ENCODE measurements at regions not wholly inside any gene's neighbourhood (a gene's known extent, or its start where the extent isn't known, plus 50 kb on each side); places are given as distances from the start of the nearest gene placed in this dataset.

DNA sequence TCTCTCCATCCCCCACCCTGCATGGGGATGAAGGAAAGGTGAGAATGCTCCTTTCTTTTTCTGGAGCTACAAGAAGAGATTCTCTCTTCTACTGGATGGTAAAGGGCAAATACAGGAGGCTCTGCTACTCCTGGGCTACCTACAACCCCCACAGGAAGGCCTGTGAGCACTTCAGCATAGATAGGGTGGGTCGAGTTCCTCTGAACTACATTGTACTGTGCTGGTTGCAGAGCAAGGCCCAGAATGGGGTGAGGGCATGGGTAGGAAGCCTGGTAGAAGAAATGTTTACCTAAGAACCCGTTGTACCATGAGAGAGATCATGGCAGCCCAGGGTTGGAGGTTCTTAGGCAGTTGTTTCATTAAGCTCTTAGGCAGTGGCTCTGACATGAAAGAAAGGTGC is 510.4 kb downstream of the MID1IP1 start:
- H3K27ac ChIP-seq: no peak overlapping the region
- no peaks in the 10 kb centered on the region for H3K4me1 ChIP-seq (ENCODE audit: low read depth, poor library complexity, severe bottlenecking)
- H3K4me2 ChIP-seq: no peak overlapping the region

GRCh38 chrX:39313146-39313545 is 511.9 kb downstream of the MID1IP1 start:
- no peak overlapping the region for H3K4me3 ChIP-seq (IDR thresholded peaks at IDR 0.05; ENCODE audit: insufficient read depth, low read depth, low read length)
- H3K36me3 ChIP-seq (ENCODE audit: insufficient read depth): no peaks in the 10 kb centered on the region
- TF ChIP-seq, protein P1, sequence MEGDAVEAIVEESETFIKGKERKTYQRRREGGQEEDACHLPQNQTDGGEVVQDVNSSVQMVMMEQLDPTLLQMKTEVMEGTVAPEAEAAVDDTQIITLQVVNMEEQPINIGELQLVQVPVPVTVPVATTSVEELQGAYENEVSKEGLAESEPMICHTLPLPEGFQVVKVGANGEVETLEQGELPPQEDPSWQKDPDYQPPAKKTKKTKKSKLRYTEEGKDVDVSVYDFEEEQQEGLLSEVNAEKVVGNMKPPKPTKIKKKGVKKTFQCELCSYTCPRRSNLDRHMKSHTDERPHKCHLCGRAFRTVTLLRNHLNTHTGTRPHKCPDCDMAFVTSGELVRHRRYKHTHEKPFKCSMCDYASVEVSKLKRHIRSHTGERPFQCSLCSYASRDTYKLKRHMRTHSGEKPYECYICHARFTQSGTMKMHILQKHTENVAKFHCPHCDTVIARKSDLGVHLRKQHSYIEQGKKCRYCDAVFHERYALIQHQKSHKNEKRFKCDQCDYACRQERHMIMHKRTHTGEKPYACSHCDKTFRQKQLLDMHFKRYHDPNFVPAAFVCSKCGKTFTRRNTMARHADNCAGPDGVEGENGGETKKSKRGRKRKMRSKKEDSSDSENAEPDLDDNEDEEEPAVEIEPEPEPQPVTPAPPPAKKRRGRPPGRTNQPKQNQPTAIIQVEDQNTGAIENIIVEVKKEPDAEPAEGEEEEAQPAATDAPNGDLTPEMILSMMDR (conservative IDR thresholded peaks at IDR 0.05; ENCODE audit: low read depth, low read length): no peak
- no peaks in the 10 kb centered on the region for H3K27me3 ChIP-seq (ENCODE audit: insufficient read depth, low read depth)
- H4K20me1 ChIP-seq (ENCODE audit: insufficient read depth): no peaks in the 10 kb centered on the region
- H3K4me2 ChIP-seq: no peak overlapping the region
- no peak overlapping the region for H2AFZ ChIP-seq (ENCODE audit: low read depth)
- H3K4me1 ChIP-seq (ENCODE audit: low read depth, poor library complexity, severe bottlenecking): no peaks in the 10 kb centered on the region
- no peak overlapping the region for H3K27ac ChIP-seq
- H3K9ac ChIP-seq: no peak overlapping the region
- no peaks in the 10 kb centered on the region for H3K79me2 ChIP-seq (ENCODE audit: insufficient read depth, low read depth)

More for the DNA sequence above, 510.4 kb downstream of the MID1IP1 start:
- no peak overlapping the region for H3K4me3 ChIP-seq (IDR thresholded peaks at IDR 0.05; ENCODE audit: insufficient read depth, low read depth, low read length)
- no peaks in the 10 kb centered on the region for H3K27me3 ChIP-seq (ENCODE audit: insufficient read depth, low read depth)
- no peak overlapping the region for H2AFZ ChIP-seq (ENCODE audit: low read depth)
- no peak overlapping the region for H3K9ac ChIP-seq
- no peaks in the 10 kb centered on the region for H4K20me1 ChIP-seq (ENCODE audit: insufficient read depth)
- H3K36me3 ChIP-seq (ENCODE audit: insufficient read depth): no peaks in the 10 kb centered on the region
- TF ChIP-seq, protein P1 (conservative IDR thresholded peaks at IDR 0.05; ENCODE audit: low read depth, low read length): no peak
- H3K79me2 ChIP-seq (ENCODE audit: insufficient read depth, low read depth): no peaks in the 10 kb centered on the region

DNA sequence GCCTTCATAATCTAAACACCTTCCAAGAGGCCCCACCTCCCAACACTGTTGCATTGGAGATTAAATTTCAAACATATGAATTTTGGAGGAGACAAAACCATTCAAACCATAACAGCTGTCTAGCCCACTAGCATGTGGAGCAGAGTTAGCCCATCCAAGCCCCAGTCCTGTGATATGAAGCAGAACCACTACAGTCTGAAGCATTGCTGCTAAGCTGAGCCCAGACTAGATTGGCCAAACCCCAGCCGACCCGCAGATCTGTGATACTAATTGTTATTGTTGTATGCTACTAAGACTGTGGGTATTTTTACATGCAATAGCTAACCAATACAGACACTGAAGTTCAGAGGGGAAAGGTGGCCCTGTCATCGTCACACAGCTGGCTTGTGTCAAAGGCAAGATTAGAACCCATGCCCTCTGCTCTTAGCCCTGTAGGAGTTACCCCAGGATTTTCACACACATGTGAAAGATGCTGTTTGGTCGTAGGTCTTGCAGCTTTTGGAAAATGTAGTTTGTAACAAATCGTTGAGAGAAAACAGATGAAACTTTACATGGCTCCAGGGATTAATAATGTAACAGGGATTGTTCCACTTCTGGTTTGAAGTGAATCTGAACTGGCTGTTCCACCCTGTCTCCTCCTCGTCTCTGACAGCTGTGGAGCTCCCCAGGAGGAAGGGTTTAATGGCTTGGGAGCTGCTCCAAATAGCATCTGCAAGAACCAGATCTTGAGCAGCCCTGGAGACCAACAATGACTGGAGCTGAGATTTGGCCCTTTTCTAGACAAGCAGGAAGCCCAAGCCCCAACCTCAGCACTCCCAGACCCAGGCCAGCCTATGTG is 517.5 kb downstream of the MID1IP1 start:
- H3K4me2 ChIP-seq: no peak overlapping the region
- no peaks in the 10 kb centered on the region for H3K79me2 ChIP-seq (ENCODE audit: insufficient read depth, low read depth)
- no peaks in the 10 kb centered on the region for H4K20me1 ChIP-seq (ENCODE audit: insufficient read depth)
- H3K4me3 ChIP-seq (IDR thresholded peaks at IDR 0.05; ENCODE audit: insufficient read depth, low read depth, low read length): no peak overlapping the region
- no peak overlapping the region for H3K27ac ChIP-seq
- H2AFZ ChIP-seq (ENCODE audit: low read depth): no peak overlapping the region
- H3K9ac ChIP-seq: no peak overlapping the region
- H3K36me3 ChIP-seq (ENCODE audit: insufficient read depth): no peaks in the 10 kb centered on the region
- no peaks in the 10 kb centered on the region for H3K4me1 ChIP-seq (ENCODE audit: low read depth, poor library complexity, severe bottlenecking)
- H3K27me3 ChIP-seq (ENCODE audit: insufficient read depth, low read depth): no peaks in the 10 kb centered on the region
- TF ChIP-seq, protein P1 (conservative IDR thresholded peaks at IDR 0.05; ENCODE audit: low read depth, low read length): no peak

DNA sequence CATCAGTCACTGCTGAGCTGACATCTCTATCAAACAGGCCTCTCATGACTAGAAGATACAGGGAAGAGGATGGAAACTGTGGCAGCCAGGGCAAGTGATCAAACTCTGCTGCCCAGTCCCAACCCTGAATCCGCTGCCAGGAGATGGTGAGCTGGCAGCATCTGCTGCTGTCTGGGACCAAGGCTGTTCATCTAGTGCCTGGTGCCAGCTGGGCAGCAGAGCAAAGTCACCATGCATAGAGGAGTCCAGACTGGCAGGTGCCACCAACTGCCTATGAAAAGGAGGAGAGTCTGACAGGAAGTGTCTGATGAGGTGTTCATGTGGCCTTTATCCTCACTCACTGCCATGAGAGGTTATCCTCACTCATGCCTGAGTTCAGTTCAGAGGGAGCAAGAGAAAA is 518.9 kb downstream of the MID1IP1 start:
- no peaks in the 10 kb centered on the region for H3K4me1 ChIP-seq (ENCODE audit: low read depth, poor library complexity, severe bottlenecking)
- no peaks in the 10 kb centered on the region for H3K36me3 ChIP-seq (ENCODE audit: insufficient read depth)
- H3K27ac ChIP-seq: no peak overlapping the region
- no peak overlapping the region for H3K4me3 ChIP-seq (IDR thresholded peaks at IDR 0.05; ENCODE audit: insufficient read depth, low read depth, low read length)
- H3K9ac ChIP-seq: no peak overlapping the region
- no peak overlapping the region for H2AFZ ChIP-seq (ENCODE audit: low read depth)
- no peaks in the 10 kb centered on the region for H3K27me3 ChIP-seq (ENCODE audit: insufficient read depth, low read depth)
- TF ChIP-seq, protein P1 (conservative IDR thresholded peaks at IDR 0.05; ENCODE audit: low read depth, low read length): no peak
- H3K79me2 ChIP-seq (ENCODE audit: insufficient read depth, low read depth): no peaks in the 10 kb centered on the region
- no peaks in the 10 kb centered on the region for H4K20me1 ChIP-seq (ENCODE audit: insufficient read depth)
- no peak overlapping the region for H3K4me2 ChIP-seq
